HG02852 (cell line): ENCODE measurements at regions not wholly inside any gene's neighbourhood (a gene's known extent, or its start where the extent isn't known, plus 50 kb on each side); places are given as distances from the start of the nearest gene placed in this dataset.
"Not testable (repeated sequence)": the region's sequence is repeated elsewhere in the genome, so short reads cannot be mapped to it uniquely, and the experiment has no call there.

Experiments used
- ATAC-seq: cut with Tn5 transposase; IDR thresholded peaks from one replicate; pipeline ENCODE4 v1.9.1; 2021; ENCODE audit warnings: mild to moderate bottlenecking, moderate library complexity; ENCODE audit not compliant: unreplicated experiment

GRCh38 chr10:80938903-80939302 is 401.2 kb downstream of the SH2D4B start:
- ATAC-seq: no peak

- ATAC-seq: no peak
Observed at GRCh38 chr10:80945264-80945880, 407.7 kb downstream of the SH2D4B start.

GRCh38 chr10:80946073-80946472 is 408.4 kb downstream of the SH2D4B start:
- ATAC-seq: no peak

- ATAC-seq: no peak
Observed at GRCh38 chr10:80946957-80947726, 409.4 kb downstream of the SH2D4B start.

GRCh38 chr10:80949785-80950184 is 412.1 kb downstream of the SH2D4B start:
- no peak for ATAC-seq

DNA sequence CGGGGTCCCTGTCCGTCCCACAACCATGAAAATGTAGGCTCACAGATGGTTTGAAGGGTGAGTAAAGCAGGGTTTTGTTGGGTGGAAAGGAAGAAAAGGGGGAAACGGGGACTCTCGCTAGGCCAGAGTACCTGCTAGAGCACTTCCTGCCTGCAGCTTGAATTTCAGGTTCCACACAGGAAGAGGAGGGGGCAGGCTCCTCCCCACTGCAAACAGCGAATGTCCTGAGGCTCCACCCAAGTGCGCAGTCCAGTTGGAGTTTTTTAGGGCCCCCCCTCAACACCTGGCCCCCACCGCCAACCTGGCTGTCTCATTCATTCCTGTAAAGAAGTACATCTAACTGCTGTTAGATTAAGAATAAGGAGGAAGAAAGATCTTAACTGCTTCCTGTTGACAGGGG is 414.7 kb downstream of the SH2D4B start:
- no peak for ATAC-seq

GRCh38 chr10:80957161-80957560 is 419.5 kb downstream of the SH2D4B start:
- ATAC-seq: no peak

- ATAC-seq: no peak
Observed at GRCh38 chr10:80964179-80964578, 426.5 kb downstream of the SH2D4B start.

DNA sequence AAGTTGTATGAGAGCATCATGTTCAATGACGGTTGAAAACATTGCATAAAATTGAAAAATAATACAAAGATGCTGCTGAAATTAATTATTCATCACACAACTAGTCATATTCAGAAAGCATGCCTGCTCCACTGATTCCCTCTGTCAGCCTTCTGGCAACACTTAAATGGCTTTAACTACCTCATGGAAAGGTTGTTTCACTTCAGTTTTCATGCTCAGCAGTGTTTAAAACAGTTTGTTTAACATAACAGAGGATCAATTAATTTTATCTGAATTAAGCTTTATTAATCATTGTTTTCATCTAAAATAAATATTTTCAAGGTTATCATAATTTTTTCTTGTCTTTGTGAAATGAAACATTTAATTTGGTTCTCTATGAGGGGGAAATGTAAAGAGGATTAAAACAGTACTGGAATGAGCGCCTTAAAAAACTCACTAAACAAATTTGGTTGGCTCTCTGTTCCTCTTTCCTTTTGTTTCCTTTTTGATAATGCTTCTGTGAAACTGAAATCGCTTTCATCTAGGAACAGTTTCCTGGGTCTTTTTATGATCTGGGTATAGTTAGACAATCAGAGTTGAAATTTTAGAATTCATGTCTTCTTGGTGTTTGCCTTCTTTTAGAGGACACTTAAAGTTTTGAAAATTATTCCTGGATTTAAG is 427.4 kb downstream of the SH2D4B start:
- ATAC-seq: peak; percentile 75

DNA sequence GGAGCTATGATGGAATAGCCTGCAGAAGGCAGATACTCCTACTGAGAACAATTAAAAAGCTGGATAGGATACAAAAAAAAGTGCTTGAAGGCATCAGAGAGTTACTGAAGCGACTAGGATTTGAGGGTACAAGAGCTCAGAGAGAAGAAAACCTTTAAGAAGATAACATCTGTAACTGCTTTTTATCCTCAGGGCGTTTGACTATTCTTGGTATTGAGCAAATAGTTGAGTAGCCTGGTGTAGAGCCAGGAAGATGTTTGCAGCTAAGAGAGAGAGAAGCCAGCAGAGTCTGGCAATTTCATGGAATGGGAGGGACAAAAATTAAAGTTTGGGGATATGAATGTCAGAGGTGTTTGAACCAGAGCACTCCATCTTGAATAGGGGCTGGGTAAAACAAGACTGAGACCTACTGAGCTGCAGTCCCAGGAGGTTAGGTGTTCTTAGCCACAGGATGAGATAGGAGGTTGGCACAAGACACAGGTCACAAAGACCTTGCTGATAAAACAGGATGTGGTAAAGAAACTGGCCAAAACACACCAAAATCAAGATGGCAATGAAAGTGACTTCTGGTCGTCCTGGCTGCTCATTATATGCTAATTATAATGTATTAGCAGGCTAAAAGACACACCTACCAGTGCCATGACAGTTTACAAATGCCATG is 428.8 kb downstream of the SH2D4B start:
- no peak for ATAC-seq

DNA sequence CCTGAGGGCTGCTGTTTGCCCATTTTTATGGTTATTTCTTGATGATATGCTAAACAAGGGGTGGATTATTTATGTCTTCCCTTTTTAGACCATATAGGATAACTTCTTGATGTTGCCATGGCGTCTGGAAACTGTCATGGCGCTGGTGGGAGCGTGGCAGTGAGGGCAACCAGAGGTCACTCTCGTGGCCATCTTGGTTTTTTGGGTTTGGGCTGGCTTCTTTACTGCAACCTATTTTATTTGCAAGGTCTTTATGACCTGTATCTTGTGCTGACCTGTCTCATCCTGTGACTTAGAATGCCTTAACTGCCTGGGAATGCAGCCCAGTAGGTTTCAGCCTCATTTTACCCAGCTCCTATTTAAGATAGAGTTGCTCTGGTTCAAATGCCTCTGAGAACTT is 429.7 kb downstream of the SH2D4B start:
- ATAC-seq: not testable (repeated sequence)

GRCh38 chr10:80968903-80969302 is 431.2 kb downstream of the SH2D4B start:
- ATAC-seq: no peak

- no peak for ATAC-seq
Observed at GRCh38 chr10:80971461-80971860, 433.8 kb downstream of the SH2D4B start.

- no peak for ATAC-seq
Observed at GRCh38 chr10:80976658-80977057, 439.0 kb downstream of the SH2D4B start.

DNA sequence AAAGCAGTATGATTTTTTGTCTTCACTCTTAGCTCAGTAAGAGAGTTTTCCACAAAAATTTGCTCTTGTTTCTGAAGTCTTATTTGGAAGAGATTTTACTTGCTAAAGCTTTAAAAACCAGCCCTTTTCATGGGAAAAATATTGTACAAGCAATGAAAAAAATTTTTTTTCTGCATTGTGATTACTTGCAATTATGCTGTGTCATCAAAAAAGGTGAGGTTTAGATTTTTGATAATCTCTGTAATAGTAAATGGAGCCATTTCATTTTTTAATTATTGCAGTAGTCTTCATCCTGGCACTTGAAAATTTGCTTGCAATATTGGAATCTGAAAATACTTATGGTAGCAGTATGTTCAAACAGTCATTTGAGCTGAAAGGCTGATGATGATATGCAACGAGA is 447.4 kb downstream of the SH2D4B start:
- ATAC-seq: no peak

GRCh38 chr10:80986596-80986995 is 448.9 kb downstream of the SH2D4B start:
- ATAC-seq: no peak

DNA sequence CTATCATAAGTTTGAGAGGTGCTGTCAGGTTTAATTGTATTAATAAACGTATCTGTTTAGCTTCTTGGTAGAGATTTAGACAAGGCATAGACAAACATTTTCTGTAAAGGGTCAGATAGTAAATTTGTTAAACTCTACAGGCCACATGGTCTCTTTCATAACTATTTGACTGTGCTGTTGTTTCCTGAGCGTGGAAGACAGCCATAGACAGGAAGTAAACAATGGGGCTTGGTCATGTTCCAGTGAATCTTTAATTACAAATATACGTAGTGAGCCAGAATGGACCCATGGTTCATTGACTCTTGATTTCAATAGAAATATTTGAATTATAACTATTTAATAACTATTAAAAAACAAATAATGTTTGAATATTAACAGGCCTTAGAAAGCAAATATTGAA is 451.1 kb downstream of the SH2D4B start:
- no peak for ATAC-seq

GRCh38 chr10:80996615-80997193 is 459.0 kb downstream of the SH2D4B start:
- no peak for ATAC-seq

DNA sequence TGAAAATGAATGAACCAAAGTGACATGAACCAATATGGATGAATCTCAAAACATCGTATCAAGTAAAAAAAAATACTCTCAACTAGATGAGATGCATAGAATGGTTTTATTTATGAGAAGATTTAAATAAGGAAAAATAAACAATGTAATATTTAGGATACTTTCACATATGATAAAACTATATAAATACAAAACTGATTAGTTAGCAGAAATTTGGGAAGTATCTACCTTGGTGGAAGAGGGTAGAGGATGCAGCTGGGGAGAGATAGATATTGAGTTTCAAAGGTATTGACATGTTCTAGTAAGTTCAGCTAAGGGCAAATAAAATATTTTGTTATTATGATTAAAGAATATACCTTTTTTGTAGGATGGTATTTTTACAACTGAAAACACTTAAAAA is 463.1 kb downstream of the SH2D4B start:
- no peak for ATAC-seq

- no peak for ATAC-seq
Observed at GRCh38 chr10:81002382-81002781, 464.7 kb downstream of the SH2D4B start.

DNA sequence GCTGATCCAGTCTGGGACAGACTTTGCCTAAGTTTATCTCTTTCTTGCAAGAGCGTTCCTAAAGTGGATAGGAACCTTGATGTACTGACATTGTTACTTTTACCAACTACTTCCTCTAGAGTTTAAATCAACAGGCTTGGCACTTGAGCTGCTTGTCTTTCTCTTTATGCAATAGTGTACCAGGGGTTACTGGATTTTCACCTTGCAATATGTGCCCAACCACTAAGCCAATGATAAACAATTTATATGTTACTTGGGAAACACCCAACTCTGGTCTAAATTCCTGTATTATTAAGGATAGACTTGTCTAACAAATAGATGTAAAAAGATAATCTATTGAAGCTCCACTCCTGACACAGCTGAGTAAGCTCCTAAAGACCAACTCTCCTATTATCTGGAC is 470.2 kb downstream of the SH2D4B start:
- ATAC-seq: no peak
